Activated T-helper 1 cell treated with Interleukin-2 at 50 U/mL for 16 hours (primary cell): ENCODE measurements at regions not wholly inside any gene's neighbourhood (a gene's known extent, or its start where the extent isn't known, plus 50 kb on each side); places are given as distances from the start of the nearest gene placed in this dataset.

Experiments used
- DNase-seq: peaks from one replicate; pipeline ENCODE4 v3.0.0-alpha.2; 2020; ENCODE audit warnings: low read depth

DNA sequence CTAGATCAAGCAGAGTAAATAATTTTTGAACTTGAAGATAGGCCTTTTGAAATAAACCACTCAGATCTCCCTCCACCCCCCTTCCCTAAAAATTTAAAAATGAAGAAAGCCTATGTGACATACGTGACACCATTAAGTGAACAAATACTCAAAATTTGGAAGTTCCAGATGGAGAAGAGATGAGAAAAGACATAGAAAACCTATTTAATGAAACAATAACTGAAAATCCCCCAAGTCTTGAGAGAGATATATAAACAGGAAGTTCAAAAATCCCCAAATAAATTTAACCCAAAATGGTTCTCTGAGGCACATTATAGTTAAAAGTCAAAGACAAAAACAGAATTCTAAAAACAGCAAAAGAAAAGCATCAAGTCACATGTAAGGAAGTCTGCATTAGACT, 428.6 kb downstream of the PSAT1 start:
- DNase-seq: no peak

DNA sequence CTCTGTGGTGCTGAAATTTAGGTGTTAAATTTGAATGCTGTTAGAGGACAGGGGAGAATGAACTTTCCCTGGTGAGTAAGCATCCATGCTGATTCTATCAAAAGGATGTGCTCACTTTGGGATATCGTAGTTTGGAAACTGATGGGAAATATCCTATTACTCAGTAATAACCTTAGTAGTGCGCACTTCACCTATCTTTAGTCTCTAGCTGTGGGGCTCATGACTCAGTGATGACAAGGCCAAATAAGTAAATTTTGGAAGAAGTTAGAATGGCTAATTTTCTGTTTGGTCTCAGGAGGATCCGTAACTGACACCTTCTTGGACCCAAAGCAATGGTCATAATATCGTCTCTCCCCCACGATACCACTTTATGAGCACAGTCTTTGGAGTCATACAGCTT, 448.4 kb downstream of the PSAT1 start:
- DNase-seq: no peak

DNA sequence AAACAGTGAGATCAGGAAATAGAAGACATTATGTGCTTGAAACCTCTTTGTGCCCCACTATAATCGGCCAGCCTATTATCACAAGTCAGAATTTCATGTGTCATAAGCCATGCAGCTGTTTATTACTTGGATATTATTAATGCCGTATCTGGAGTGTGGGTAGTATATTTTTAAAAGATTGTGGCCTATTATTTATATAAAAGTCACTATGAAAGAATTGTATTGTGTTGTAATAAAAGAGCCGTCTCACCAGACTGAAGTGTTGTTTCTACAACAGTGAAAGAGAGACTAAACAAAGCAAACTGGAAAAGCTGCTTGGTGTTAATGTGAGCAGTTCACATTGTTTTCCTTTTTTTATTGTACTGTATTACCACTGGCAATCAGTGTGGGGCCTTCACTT, 449.1 kb downstream of the PSAT1 start:
- no peak for DNase-seq

DNA sequence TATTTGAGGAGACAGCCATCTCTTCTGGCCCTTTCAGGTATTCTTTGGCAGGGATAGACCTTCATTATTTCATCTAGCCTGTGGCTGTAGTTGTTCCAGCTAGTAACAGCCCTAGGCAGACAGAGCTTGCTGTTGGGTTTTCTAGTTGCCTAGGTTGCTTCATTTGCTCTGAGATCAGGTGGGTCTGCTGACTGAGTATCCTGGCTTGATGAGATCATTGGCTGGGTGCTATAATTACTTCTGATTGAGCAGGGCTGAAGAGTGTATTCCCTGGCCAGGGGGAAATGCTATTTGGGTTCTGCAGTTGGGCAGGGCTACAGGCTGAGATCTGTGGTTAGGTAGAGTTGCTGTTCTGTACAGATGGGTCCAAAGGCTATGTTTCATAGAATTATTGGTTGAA, 456.1 kb downstream of the PSAT1 start:
- DNase-seq: no peak

DNA sequence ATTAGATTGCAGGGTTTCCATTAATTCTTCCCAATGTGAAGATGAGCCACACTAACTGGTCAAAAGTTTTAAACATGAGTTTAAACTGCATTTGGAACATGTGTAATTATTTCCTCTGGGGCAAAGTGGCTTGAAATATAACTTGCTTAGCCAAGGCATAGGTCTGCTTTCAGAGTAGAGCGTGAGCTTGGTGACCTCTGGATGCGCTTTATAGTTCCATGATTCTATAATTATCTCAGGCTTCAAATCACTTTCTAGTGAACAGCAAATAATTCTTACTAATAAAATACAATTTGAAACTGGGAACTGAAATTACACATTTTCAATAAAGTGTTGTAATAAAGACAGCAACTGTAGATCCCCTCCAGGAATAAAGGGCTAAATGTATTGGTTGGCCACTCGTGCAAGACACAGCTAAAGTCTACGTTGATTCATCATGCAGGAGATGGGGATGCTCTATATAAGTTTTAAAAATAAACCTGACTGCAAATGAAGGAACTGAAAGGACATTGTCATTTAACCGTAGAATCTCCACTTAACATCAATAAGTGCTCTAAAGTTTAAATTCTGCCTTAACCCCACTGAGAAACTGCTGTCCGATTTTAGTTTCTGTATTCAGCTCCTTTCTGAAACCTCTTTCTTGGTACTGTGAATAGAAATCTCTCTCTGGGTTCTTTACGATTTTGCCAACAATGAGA, 460.0 kb downstream of the PSAT1 start:
- DNase-seq: no peak

DNA sequence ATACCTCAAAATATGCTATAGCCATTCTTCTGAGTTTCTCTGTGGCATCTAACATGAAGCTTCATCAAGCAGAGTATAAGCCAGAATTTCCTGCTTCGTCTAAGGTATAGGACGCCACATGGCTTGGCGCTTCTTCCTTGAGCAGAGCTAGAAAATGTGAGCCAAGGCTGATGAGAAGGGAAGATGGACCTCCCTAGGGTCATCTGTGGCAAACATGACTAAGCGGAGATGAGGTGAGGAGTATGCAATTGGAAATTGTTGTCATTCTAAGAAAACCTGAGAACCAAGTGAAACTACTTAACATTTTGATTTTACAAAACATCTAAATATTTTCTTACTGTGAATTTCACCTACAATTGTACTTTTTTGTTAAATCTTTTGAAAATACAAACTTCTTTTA, 466.5 kb downstream of the PSAT1 start:
- DNase-seq: no peak

DNA sequence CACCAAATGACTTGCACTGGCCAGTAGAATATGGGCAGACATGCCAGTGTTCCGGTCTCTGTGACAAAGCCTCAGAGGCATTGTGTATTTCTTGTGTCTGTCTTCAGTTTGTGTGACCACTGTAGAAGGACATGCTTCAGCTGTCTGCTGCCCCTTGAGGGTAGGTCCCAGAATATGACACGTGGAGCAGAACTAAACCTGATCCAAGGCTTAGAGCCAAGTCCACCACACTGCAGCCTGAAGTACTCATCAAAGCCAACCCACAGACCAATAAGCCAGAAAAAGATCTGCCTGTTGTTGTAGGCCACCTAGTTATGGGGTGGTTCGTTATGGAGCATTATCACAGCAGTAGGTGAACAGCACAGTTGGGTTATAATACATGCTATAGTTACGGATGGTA, 468.9 kb downstream of the PSAT1 start:
- DNase-seq: no peak

DNA sequence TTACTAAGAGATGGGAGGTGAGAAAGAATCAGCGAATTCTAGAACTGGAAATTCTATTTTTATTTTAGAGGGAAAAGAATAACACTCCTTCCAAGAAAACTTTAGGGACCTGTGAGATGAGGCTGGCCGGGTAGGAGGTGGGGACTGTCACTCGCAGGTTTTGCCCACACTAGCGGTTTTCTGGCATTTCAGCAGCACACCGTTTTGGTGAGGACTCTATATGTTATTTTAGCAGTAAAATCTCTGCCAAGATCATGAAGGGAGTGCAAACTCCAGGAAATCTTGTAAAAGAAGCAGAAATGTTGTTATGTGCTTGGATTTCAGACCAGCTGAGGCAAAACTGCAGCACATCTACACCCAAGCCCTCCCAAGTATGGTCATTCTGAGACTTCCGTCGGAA, 470.6 kb downstream of the PSAT1 start:
- no peak for DNase-seq

DNA sequence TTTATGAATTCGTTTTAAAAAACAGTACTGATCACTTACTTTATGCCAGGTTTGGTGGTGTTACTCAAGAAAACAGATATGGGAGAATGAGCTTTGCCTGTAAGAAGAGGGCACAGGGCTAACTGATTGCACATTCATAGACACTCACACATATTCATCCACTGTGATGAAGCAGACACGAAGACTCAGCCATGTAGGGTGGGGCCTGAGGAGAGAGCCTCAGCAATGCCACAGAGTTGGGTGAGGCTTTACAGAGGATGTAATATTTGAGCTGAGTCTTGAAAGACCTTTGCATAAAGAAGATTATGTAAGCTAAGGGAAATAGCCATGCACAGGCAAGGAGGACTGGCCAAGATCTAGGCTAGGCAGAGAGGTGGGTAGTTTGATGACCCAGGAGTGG, 472.8 kb downstream of the PSAT1 start:
- no peak for DNase-seq

DNA sequence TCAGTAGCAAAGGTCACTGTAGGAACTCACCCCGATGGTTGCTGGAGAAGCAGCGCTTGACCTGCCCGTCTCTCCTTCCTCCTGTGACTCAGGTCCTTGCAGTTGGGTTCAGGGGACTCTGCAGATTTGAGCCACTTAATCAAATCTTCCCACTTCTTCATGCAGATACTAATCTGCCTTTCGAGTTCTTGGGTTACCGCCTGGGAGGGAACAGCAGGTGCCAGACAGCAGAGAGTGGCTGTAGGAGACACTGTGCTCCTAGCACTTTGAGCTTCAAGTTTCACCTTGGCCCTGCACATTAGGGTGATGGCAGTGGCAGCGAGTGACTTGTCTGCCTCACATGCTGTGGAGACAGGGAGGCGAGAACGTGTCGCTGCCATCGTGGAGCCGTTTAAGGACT, 478.3 kb downstream of the PSAT1 start:
- no peak for DNase-seq

DNA sequence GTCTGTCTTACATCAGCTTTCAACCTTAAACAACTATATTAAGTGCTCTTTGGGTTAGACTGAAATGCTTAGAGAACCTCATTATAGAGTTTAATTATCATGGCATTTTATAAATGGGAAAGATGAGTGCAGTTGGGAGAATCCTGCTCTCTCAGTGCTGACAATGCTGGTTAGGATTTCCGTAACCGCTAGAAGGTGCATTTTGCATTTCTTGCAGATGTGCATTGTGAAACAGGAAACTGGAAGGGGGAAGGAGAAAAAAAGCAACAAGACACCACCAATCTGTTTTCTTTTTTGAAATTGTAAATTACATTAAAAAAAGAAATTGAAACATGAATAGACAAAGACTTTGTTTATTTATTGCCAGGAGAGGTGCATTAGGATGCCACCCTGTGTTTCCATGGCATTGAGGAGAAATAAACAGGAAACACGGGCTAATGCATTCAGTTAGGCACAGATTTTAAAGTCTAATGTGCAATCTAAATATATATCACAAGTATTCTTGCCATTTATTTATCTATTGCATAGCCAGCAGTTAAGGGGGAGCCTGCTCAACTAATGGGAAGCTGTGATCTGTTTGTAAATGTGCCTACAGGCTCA, 478.9 kb downstream of the PSAT1 start:
- DNase-seq: no peak

DNA sequence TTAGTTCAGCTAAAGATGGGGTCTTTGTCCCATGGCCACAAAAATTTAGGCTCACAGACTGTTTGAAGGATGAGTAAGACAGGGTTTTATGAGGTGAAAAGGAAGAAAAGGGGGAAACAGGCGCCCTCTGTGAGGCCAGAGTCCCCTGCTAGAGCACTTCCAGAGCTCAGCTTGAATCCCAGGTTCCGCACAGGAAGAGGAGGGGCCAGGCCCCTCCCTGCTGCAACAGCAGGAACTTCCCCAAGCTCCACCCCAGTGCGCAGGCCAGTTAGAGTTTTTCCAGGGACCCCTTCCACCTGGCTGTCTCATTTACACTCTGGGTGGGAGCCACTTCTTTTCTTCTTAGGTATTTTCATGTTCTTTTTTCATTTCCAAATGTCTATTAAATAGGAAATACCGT, 480.8 kb downstream of the PSAT1 start:
- no peak for DNase-seq

DNA sequence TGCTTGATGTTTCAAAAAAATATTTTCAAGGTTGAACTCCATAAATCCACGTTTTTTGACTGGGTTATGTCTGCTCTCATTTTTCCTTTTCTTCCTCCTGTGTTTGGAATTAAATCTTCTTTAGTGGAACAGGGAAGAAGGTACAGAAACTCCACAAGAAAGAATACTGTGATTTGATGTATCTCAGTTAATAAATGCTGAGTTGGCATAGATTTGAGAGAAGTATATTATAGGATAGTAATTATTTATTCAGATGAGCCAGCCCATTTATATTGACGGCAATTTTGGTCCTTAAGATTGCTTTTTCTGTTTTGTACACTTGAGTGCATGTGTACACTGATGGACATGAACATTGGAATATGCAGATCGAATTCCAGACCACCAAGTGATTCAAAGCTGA, 481.4 kb downstream of the PSAT1 start:
- DNase-seq: no peak

DNA sequence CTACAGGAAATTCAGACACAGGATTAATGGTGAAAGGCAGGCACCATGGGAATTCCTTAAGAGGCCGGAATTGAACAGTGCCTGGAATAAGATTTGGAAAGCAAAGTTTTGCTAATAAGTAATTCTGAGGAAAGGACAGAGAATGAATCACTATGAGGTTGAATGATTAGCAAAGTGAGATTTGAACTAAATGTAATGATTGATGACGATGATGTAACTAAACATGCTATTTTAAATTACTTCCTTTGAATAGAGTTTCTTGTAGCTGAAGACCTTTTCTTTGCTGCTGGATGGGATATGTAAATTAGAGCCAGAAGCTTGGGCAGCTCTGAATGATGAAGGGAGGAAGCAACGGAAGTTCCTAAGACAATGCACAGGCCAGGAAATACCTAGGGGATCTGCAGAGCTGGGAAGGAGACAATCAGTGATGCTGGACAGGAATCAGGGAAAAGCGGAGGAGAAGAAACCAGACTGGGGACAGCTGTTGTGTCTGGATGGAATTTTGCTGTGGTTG, 482.0 kb downstream of the PSAT1 start:
- DNase-seq: no peak

DNA sequence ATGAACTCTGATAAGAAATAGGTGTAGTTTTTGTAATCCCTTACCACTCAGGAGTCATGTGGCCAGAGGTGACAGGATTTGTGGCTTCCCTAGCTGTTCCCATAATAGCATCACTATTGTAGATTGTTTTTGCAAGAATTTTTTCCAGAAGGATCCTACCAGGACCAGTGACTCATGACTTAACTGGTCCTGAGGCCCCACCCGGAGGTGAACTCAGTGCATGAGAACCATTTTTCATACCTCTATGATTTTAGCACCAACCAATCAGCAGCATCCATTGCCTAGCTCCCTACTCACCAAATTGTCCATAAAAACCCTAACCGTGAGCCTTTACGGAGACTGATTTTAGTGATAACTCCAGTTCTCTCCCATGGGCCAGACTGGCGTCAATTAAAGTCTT, 484.8 kb downstream of the PSAT1 start:
- no peak for DNase-seq

DNA sequence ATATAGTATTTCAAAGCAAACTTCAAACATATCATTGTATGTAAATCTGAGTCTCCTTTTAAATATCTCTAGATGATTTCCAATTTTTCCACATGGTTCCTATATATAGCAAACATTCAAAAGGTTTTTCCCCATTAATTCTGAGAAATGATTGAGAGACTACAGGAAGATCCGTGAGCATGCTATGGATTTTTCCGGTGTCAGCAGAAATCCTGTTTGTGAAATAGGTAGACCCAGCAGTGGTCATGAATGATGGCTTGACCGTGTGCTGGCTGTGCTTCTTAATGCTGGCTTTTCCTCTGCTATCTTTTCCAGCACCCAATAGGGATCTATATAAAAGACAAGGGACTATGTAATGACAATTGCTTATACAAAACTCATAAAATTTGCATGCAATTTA, 485.3 kb downstream of the PSAT1 start:
- DNase-seq: no peak

DNA sequence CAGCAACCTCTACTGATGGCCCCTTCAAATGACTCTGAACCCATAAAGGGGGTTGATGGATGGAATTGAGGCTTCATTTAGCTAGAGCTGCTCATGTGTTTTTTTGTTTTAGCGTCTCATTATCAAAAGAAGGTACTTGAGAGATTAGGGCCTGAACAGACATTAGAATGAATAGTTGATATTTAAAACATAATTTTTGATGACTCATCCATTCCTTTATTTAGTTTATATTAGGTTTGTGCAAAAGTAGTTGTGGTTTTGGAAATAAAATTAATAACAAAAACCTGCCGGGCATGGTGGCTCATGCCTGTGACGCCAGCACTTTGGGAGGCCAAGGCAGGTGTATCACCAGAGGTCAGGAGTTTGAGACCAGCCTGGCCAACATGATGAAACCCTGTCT, 485.9 kb downstream of the PSAT1 start:
- no peak for DNase-seq

DNA sequence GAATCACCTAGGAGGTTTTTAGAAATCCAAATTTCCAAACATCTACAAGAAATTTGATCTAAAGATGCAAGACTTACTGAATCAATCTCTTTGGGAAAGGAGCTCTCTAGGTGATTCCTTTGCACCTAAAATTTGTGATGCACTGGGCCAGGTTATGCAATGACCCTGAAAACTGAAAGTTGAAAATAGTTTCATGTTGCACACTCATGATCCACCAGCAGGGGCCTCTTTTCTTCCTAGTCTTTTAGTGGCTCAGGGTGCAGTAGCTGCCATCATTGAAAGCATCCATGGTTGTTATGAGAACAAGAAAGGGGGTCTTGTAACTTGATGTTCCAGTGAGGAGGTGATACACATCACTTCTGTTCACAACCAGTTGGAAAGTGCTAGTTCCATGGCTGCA, 486.8 kb downstream of the PSAT1 start:
- DNase-seq: no peak

DNA sequence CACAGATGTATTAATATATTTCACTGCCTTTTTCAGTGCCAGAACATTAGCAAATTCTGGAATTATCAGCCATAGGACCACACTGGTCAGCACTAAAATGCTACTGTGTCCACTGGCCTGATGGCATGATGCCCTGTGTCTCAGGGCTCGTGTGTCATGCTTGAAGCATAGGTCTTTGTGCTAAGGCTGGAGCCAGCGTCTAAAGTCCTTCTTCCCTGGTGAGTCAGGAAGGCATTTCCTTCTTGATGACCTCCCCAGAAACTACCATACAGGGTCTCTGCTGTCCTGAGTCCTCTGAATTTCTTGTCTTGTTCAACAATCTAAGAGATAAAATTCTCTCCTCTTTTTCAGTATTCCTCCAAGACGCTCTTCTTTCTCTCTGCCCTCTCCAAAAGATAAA, 489.9 kb downstream of the PSAT1 start:
- DNase-seq: no peak

DNA sequence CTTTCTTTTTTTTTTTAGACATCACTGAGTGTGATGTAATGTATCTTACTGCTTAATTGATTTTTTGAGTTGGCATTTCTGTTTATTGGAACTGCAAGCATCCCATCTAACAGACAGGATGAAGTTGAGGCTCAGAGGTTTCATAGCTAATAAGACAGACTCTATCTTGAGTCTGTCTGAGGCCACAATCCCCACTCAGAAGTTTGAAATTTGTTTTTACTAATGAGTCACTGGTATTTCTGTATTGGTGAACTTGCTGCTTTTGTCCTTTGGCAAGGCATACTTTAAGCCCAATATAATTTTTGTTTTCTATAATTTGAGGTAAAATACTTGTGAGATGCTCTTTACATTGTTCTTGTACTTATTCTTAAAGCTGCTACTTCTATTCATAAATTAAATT, 491.2 kb downstream of the PSAT1 start:
- DNase-seq: no peak

DNA sequence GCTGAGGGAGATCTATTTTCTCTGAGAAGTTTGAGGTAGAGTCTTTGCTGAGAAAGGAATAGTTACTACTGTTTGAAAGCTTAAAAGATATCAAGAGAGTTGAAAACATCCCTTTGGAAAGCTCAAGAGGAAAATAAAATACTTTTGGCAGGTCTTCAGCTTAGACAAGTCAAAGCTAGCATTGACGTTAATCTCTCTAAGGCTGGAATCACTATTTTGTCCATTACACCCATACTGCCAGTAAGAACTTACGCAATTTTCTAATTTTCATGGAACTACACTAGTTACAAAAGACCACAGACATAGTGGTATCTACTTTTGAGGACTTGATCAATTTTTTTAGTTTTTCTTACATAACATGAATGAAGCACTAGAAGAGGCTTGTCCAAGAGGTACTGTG, 494.9 kb downstream of the PSAT1 start:
- DNase-seq: no peak

DNA sequence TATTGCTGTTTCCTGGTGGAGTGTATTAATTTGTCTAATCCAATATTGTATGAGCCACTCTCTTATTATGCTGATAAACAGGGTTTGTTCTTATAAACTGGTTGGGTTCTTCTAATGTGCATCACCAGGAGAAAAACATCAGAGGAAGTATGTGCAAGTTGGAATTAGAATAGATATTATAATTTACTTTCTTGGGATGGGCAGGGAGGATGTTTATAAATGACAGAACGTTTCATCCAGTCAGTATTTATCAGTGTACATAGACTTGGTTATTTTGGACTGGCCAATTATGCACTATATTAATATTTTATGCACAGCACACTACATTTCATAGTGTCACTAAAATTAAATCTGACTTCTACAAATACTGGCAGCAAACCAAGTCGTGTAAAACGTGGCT, 495.8 kb downstream of the PSAT1 start:
- no peak for DNase-seq

DNA sequence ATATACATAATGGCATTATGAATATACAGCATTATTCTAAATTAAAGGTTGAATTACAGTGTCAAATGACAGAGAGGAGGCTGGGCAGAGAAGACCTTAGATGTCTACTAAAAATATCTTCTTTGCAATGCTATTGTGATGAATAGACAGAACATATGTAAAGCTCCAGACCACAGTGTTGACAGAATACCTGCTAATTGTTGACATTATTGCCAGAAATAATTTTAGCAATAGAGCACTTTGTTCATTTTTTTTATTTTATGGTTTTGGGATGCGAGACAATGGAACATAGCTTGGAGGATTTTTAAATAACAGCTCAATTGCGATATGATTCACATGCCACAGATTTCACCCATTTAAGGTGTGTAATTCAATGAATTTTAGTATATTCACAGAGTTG, 508.8 kb downstream of the PSAT1 start:
- no peak for DNase-seq

DNA sequence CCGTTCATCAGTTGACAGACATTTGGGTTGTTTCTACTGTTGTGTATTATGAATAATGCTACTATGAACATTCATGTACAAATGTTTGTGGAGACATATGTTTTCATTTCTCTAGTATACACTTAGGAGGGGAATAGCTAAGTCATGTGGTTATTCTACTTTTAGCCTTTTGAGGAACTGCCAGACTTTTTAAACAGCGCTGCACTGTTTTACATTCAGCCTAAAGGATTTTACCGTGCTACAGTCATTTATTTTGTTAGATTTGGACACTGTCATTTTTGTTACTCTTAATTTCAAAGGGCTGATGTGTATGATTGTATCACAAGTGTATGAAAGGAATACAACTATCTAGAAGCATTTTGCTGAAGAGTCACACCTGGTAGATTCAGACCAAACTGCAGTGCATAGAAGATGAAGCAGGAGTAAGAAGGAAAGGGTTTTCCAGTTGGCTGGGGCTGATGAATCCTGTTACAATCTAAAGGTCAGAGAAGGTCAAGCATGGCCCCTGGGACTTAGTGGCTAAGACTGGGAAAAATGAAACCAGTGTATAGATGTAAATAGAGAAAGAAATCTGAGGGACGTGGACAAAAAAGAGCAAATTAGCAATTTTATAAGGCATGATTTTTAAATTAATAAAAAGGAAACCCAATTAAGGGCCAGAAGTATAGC, 509.7 kb downstream of the PSAT1 start:
- DNase-seq: no peak
